LNCaP clone FGC (cell line): ENCODE measurements at regions not wholly inside any gene's neighbourhood (a gene's known extent, or its start where the extent isn't known, plus 50 kb on each side); places are given as distances from the start of the nearest gene placed in this dataset.
"Not testable (repeated sequence)": the region's sequence is repeated elsewhere in the genome, so short reads cannot be mapped to it uniquely, and the experiment has no call there.

Source experiments
- DNase-seq: peaks from one replicate; pipeline ENCODE4 v3.0.0-alpha.2; 2011; ENCODE audit warnings: low read depth
- H3K4me3 ChIP-seq: 2 replicates; pipeline ENCODE4 v1.5.1; 2011; ENCODE audit warnings: mild to moderate bottlenecking, low read depth, low read length, control low read depth
- TF ChIP-seq, protein P1 (sequence below): IDR thresholded peaks from 2 replicates; pipeline ENCODE4 v1.5.1; 2012; ENCODE audit warnings: mild to moderate bottlenecking; ENCODE audit not compliant: control insufficient read depth, insufficient read depth; ENCODE audit errors: extremely low read depth

DNA sequence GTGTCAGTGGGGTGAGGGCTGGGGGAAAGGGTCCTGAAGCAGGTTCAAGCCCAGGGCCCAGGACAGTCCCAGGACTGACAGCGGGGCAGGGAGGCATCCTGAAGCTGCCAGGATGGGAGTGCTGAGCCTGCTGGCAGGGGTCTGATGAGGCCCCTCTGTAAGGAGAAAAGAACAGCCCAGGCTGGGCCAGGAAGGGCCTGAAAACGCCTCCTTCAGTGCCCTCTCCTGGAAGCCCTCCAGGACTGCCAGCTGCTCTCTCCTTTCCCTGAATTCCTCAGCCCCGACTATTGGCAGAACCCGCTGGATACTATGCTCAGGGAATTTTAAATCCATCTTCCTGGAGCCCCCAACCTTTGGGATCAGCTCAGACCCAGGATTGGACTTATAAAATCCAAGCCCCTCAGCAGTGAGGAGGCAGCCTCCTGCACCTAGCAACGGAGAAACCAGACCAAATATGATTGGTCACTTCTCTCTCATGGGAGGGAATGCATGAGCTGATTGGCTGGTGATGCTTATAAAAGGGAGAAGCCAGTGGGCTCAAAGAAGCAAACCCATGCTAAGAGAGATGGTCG, 203.5 kb upstream of the LINGO1 start:
- no peak for DNase-seq
- H3K4me3 ChIP-seq = no peak overlapping the region
- TF ChIP-seq, protein P1, sequence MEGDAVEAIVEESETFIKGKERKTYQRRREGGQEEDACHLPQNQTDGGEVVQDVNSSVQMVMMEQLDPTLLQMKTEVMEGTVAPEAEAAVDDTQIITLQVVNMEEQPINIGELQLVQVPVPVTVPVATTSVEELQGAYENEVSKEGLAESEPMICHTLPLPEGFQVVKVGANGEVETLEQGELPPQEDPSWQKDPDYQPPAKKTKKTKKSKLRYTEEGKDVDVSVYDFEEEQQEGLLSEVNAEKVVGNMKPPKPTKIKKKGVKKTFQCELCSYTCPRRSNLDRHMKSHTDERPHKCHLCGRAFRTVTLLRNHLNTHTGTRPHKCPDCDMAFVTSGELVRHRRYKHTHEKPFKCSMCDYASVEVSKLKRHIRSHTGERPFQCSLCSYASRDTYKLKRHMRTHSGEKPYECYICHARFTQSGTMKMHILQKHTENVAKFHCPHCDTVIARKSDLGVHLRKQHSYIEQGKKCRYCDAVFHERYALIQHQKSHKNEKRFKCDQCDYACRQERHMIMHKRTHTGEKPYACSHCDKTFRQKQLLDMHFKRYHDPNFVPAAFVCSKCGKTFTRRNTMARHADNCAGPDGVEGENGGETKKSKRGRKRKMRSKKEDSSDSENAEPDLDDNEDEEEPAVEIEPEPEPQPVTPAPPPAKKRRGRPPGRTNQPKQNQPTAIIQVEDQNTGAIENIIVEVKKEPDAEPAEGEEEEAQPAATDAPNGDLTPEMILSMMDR = no peak

DNA sequence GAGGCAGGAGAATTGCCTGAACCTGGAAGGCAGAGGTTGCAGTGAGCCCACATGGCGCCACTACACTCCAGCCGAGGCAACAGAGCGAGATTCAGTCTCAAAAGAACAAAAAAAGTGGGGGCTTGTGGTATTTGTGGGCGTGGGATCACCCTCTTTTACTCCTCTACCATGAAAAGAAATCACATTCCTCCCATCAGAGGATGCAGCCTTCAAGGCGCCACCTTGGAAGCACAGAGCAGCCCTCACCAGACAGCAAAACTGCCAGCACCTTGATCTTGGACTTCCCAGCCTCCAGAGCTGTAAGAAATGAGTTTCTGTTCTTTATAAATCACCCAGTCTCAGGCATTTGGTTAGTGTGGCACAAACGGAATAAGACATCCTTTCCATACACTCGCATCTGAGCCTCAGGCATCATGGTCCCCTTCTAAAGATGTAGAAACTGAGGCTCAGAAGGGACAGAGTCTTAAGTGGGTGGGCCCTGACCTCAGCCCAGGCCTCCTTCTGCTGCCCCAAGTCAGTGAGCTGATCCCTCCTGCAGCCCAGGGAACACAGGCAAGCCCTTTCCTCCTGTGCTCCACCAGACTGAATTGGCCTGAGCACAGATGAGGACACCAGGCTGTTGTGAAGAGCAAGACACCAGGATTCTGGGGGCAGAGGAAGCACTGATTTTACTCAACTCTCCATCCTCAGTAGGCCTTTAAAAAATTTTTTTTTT, 201.7 kb upstream of the LINGO1 start:
- DNase-seq = no peak
- no peak overlapping the region for H3K4me3 ChIP-seq
- TF ChIP-seq, protein P1 = no peak

GRCh38 chr15:77832874-77833273, 200.2 kb upstream of the LINGO1 start:
- TF ChIP-seq, protein P1 = no peak
- H3K4me3 ChIP-seq = no peak overlapping the region
- DNase-seq = no peak

DNA sequence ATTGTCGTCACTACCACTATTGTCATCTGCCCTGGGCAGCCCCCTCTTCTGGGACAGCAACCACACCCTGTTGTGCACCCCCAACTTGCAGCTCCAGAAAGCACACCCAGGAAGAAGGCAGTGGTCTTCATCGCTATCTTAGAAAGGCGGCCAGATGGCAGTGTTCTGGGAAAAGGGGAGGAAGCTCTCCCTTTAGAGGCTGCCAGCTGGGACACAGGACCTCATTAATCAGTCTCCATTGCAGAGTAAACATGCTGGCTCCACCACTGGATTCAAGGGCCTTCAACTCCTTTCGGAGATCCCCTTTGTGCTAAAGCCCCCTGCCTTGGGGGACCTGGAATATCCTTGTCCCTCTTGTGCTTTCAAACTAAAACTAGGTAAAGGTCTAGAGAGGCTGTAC, 199.3 kb upstream of the LINGO1 start:
- H3K4me3 ChIP-seq = no peak overlapping the region
- DNase-seq = no peak

GRCh38 chr15:77830051-77830468, 197.3 kb upstream of the LINGO1 start:
- no peak for DNase-seq
- TF ChIP-seq, protein P1 = no peak
- no peak overlapping the region for H3K4me3 ChIP-seq

More for the DNA sequence above, 199.3 kb upstream of the LINGO1 start:
- TF ChIP-seq, protein P1 = no peak

DNA sequence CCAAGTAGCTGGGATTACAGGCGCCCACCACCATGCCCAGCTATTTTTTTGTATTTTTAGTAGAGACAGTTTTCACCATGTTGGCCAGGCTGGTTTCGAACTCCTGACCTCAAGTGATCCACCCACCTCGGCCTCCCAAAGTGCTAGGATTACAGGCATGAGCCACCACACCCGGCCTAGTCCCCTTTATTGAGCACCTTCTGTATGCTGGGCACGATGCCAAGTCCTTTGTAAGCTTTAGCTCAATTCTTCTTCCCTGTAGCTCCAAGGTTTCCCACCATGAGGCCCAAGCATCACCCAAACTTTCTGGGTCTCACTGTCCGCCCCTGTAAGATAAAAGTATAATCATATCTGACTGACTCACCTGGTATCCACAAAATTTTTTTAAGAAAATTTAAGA, 196.6 kb upstream of the LINGO1 start:
- H3K4me3 ChIP-seq, DNase-seq: not testable (repeated sequence)

DNA sequence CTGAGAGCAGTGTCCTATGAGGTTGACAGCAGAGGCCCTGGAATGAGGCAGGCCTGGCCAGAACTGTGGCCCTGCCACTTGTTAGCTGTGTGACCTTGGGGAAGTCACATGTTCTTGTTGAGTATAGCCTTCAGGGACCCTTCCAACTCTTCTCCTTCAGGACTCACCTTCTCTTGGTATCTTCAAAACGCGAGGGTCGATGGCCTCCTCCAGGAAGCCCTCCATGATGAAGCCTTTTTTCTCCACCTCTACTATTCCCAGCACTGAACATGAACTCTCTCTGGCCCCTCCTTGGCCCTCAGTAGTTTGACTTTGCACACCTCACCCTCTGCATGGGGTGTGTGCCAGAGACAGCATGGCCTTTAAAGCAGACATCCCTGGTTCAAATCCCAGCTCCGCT, 195.1 kb upstream of the LINGO1 start:
- no peak overlapping the region for H3K4me3 ChIP-seq
- TF ChIP-seq, protein P1 = no peak
- DNase-seq = no peak
